Ascending aorta (tissue), 2 donors: ENCODE measurements at regions not wholly inside any gene's neighbourhood (a gene's known extent, or its start where the extent isn't known, plus 50 kb on each side); places are given as distances from the start of the nearest gene placed in this dataset.
A peak's percentile ranks its signal among the peaks of the same experiment; 100 is the strongest.

ENCODE experiments used
- DNase-seq, 2 donors: peaks; one replicate each; pipeline ENCODE4 v3.0.0-alpha.2; 2019; ENCODE audit warnings: low spot score in 2 of 2
- H3K27ac ChIP-seq, 2 donors: fragments of 200-600 bp; sonication (generic); one replicate each; pipeline ENCODE4 v1.5.1; 2016 to 2017; ENCODE audit warnings: mild to moderate bottlenecking in 1 of 2
- H3K27me3 ChIP-seq: fragments of 200-600 bp; sonication (generic); one replicate; pipeline ENCODE4 v1.5.1; 2017
- H3K36me3 ChIP-seq, 2 donors: fragments of 200-600 bp; sonication (generic); one replicate each; pipeline ENCODE4 v1.5.1; 2016
- H3K4me1 ChIP-seq, 2 donors: fragments of 200-600 bp; sonication (generic); one replicate each; pipeline ENCODE4 v1.5.1; 2016 to 2017; ENCODE audit warnings: mild to moderate bottlenecking in 1 of 2
- H3K4me3 ChIP-seq, 2 donors: fragments of 200-600 bp; sonication (generic); one replicate each; pipeline ENCODE4 v1.5.1; 2016 to 2017; ENCODE audit warnings: mild to moderate bottlenecking in 1 of 2
- H3K9me3 ChIP-seq, 2 donors: fragments of 200-600 bp; sonication (generic); one replicate each; pipeline ENCODE4 v1.5.1; 2016
- CTCF ChIP-seq, 3 experiments: fragments of 200-600 bp in 2 of 3; fragments of 450-650 bp in 1 of 3; sonication (generic) in 2 of 3; IDR thresholded peaks; one replicate each; pipeline ENCODE4 v1.5.1; 2016 to 2019; ENCODE audit warnings: antibody characterized with exemption in 3 of 3, mild to moderate bottlenecking in 1 of 3, moderate library complexity in 1 of 3
- intact Hi-C: fragments of 100-400 bp; cut with DNase I; formaldehyde crosslinking; loops from one replicate; pipeline ENCODE4 v1.15.1; 2023

GRCh38 chr2:226017107-226017506, 617.6 kb downstream of the NYAP2 start:
- intact Hi-C loops, result no loop called here
- no peak for DNase-seq
- Histone ChIP-seq H3K27ac (no peak overlapping the region), H3K4me3 (no peak overlapping the region), H3K36me3 (no peaks in the 10 kb centered on the region), H3K27me3 (no peaks in the 10 kb centered on the region), H3K4me1 (no peaks in the 10 kb centered on the region), H3K9me3 (no peaks in the 10 kb centered on the region)
- TF ChIP-seq CTCF (IDR thresholded peaks at IDR 0.05), result no peak

GRCh38 chr2:226011716-226012450, 612.4 kb downstream of the NYAP2 start:
- Histone ChIP-seq H3K4me1 (no peaks in the 10 kb centered on the region), H3K36me3 (no peaks in the 10 kb centered on the region), H3K9me3 (no peaks in the 10 kb centered on the region), H3K27me3 (no peaks in the 10 kb centered on the region), H3K27ac (no peak overlapping the region), H3K4me3 (no peak overlapping the region)
- intact Hi-C loops, result no loop called here
- DNase-seq, result no peak
- no peak for TF ChIP-seq CTCF (IDR thresholded peaks at IDR 0.05)

GRCh38 chr2:226002438-226002837, 602.9 kb downstream of the NYAP2 start:
- Histone ChIP-seq H3K4me1 (peaks cover 0 to 2% of the 10 kb centered on the region in 2 donors), H3K36me3 (no peaks in the 10 kb centered on the region), H3K4me3 (no peak overlapping the region), H3K9me3 (no peaks in the 10 kb centered on the region), H3K27me3 (no peaks in the 10 kb centered on the region), H3K27ac (no peak overlapping the region)
- intact Hi-C loops, result no loop called here
- peak in 1 of 2 donors; percentile 65 for DNase-seq
- TF ChIP-seq CTCF (IDR thresholded peaks at IDR 0.05), result no peak

GRCh38 chr2:226001716-226002115, 602.2 kb downstream of the NYAP2 start:
- no peak for DNase-seq
- H3K4me3 ChIP-seq, result no peak overlapping the region
- H3K27me3 ChIP-seq, result no peaks in the 10 kb centered on the region
- intact Hi-C loops, result no loop called here
- no peaks in the 10 kb centered on the region for H3K9me3 ChIP-seq
- H3K4me1 ChIP-seq, result peaks cover 0 to 2% of the 10 kb centered on the region in 2 donors
- no peak for TF ChIP-seq CTCF (IDR thresholded peaks at IDR 0.05)
- H3K36me3 ChIP-seq, result no peaks in the 10 kb centered on the region
- H3K27ac ChIP-seq, result no peak overlapping the region

GRCh38 chr2:225999692-226000091, 600.2 kb downstream of the NYAP2 start:
- intact Hi-C loops, result no loop called here

More at GRCh38 chr2:225999692-226000091, 600.2 kb downstream of the NYAP2 start:
- no peak for DNase-seq
- no peaks in the 10 kb centered on the region for H3K9me3 ChIP-seq
- no peaks in the 10 kb centered on the region for H3K36me3 ChIP-seq
- no peaks in the 10 kb centered on the region for H3K27me3 ChIP-seq
- peaks cover 0 to 2% of the 10 kb centered on the region in 2 donors for H3K4me1 ChIP-seq
- H3K4me3 ChIP-seq, result no peak overlapping the region
- no peak for TF ChIP-seq CTCF (IDR thresholded peaks at IDR 0.05)
- H3K27ac ChIP-seq, result no peak overlapping the region
